T-helper 9 cell (primary cell): ENCODE measurements at regions not wholly inside any gene's neighbourhood (a gene's known extent, or its start where the extent isn't known, plus 50 kb on each side); places are given as distances from the start of the nearest gene placed in this dataset.
"Not testable (repeated sequence)": the region's sequence is repeated elsewhere in the genome, so short reads cannot be mapped to it uniquely, and the experiment has no call there.

Source experiments
- DNase-seq: peaks from one replicate; pipeline ENCODE4 v3.0.0-alpha.2; 2020

DNA sequence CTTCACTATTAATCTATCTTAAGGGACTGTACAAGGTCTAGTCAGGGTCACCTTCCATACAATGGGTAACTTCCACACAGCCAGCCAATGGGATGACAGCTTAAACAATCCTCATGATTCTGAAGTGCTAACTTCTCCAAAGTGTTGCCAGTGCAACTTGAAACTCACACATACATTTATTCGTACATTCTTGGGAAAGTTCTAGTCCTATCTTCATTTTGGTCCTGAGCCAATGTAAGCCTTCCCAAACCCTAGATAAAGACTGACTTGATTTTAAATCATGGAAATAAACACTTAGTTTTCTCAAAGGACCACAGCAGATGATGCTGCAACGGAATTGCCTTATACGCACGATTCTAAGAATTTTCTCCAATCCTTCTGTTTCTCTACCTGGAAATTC, 117.5 kb upstream of the COL1A2 start:
- DNase-seq: no peak

GRCh38 chr7:94280851-94281250, 113.8 kb upstream of the COL1A2 start:
- no peak for DNase-seq

DNA sequence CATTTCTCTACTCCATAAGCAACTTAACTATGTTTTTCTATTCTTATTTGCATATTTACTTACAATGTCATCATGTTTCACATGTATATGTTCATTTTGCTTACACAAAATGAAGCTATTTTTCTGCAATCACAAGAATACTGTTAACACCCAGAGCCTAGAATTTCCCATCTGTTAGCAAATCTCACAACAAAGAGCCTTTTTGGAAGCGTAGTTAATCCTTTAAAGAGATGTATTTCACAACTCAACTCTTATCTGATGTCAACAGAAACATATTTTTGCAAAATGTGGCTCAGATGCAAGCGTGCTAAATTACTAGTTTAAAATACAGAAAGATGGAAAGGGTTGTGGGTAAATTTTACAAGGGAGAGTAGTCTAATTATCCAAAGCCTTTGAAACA, 110.6 kb upstream of the COL1A2 start:
- no peak for DNase-seq

DNA sequence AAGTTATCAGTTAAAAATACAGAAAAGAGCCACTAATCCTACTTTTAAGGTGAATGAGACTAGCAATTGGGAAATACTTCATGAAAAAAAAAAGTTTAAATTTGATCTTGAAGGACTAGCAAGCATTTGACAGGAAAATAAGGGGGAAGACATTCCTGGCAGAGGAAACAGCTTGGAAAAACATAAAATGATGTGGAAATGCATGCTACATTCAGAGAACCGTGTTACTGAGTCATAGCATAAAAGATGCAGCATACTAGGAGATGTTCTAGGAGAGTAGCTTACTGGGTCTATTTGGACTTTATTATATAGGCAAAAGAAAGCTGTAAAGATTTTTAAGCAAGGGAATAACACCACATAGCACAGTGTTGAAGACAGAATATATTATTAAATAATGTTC, 108.6 kb upstream of the COL1A2 start:
- DNase-seq: no peak

GRCh38 chr7:94288096-94288495, 106.6 kb upstream of the COL1A2 start:
- no peak for DNase-seq

- DNase-seq: no peak
These were observed 105.6 kb upstream of the COL1A2 start for GRCh38 chr7:94289071-94289470.

GRCh38 chr7:94294471-94295131, 100.1 kb upstream of the COL1A2 start:
- no peak for DNase-seq

GRCh38 chr7:94295850-94296249, 98.8 kb upstream of the COL1A2 start:
- no peak for DNase-seq

DNA sequence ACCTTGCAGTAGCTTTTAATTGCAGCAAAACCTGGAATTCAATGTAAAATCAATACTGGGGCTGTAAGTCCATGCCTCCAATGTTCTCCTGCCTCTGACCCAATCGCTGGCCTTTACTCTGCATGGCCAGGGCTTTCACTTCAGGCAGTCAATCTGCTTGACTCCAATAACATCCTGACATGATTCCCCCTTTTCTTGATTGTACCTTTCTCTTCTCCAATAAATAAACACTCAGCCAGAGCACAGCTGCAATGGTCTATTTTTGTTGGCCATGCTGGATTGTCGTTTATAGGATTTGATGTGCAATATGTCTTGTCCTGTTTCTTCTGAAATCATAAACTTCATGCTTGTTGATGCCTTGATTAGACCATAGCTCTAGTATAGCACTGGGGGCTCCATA, 97.8 kb upstream of the COL1A2 start:
- DNase-seq: no peak

GRCh38 chr7:94297397-94297838, 97.3 kb upstream of the COL1A2 start:
- DNase-seq: no peak

GRCh38 chr7:94298943-94299342, 95.8 kb upstream of the COL1A2 start:
- DNase-seq: no peak

GRCh38 chr7:94300176-94300835, 94.4 kb upstream of the COL1A2 start:
- no peak for DNase-seq

GRCh38 chr7:94301024-94301586, 93.6 kb upstream of the COL1A2 start:
- DNase-seq: no peak

DNA sequence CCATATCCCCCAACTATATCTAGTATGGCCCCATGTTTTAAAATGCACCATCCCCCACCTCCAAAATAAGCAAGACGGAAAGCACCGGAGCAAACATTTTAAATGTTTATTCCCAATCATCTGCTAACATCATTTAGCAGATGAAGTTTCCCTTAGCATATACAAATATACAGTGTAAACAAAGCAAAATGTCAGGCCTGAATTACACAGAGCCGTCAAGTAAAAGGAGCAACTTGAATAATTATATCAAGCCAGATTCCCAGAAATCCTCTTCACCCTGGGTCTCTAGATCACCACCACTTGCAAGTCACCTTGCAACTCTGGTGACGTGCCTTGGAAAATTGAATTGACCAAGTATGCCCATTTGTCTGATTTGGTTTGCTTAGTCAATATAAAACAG, 91.6 kb upstream of the COL1A2 start:
- no peak for DNase-seq

DNA sequence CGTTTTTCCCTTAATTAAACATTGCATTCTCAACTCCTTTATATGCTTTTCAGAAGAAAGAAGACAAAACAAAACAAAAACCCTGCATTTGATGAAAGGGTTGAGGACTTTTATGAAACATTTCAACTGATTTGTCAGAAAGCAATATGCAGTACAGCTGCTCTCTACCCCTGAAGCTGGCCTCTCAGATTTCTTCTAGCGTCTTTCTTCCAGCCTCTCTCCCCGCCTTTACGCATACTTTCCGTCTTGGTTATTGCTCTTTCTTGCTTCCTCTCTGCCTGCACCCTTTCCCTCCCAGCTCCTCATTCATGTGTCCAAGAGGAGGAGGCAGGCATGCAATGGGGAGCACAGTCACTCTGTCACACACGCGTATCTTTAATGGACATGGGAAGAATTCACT, 91.0 kb upstream of the COL1A2 start:
- no peak for DNase-seq

DNA sequence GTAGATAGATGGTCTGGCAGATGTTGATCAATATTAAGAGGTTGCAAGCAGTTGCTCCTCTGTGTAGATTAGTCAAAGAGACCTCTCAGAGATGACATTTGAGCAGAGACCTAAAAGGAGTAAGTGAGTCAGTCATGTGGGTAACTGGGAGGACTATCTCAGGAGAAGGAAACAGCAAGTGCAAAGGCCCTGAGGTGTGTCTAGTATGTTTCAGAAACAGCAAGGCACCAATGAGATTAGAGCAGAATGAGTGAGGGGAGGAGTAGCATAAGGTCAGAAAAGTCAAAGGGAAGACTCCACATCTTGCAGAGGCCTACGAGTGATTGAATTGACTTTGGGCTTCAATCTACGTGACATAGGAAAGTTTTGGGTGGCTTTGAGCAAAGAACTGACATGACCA, 89.8 kb upstream of the COL1A2 start:
- no peak for DNase-seq

- DNase-seq: no peak
These were observed 88.9 kb upstream of the COL1A2 start for GRCh38 chr7:94305836-94306235.

DNA sequence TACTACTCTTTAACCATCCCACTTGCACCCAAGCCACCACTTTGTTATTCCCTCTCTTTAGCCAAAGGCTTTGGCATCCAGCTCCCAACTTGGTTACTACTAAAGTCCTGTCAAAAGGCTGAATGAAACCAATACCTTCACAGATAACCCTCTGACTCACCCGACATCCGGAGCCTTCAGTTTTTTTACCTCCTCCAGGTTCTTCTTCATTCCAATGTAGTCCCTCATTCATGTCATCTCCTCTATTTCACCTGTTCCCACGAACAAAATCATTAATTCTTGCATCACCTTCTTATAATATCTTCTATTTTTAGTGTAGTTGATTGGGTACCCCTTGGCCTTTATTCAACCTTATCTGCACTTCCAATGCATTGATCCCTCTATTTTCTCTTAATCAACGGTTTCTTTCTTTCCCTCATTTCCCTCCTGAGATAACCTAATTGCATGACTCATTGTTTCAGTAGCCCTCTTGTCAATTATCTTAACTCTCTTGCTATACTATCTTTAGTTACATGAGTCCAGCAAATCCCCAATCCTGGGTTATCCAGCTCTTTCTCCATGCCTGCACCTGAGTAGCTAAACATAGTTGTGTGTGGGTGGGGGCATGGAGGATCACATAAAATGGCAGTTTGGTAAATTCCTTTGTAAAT, 87.2 kb upstream of the COL1A2 start:
- no peak for DNase-seq

- DNase-seq: no peak
These were observed 83.2 kb upstream of the COL1A2 start for GRCh38 chr7:94311515-94311914.

GRCh38 chr7:94313926-94314325, 80.8 kb upstream of the COL1A2 start:
- no peak for DNase-seq

GRCh38 chr7:94314413-94315410, 80.0 kb upstream of the COL1A2 start:
- no peak for DNase-seq

GRCh38 chr7:94321138-94321537, 73.6 kb upstream of the COL1A2 start:
- not testable (repeated sequence) for DNase-seq

DNA sequence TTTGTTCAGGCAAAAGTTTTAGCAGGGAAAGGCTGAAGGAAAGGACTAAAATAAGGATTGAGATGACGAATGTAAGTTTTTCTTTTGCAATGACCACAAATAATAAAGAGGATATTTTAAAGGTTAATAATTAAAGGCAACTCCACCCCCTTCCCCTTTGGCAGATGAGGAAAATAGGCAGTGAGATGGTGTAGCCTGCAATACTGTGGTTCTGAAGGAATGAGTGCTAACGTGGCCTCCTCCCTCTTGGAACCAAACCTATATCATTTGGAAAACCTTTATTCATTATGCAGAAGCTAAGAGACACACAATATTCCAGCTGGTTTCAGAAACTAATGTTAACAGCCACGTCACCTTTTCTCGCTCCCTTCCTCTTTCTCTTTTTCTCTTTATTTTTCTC, 70.9 kb upstream of the COL1A2 start:
- no peak for DNase-seq
